Prostate gland (tissue), 2 donors: ENCODE measurements at regions not wholly inside any gene's neighbourhood (a gene's known extent, or its start where the extent isn't known, plus 50 kb on each side); places are given as distances from the start of the nearest gene placed in this dataset.

Experiments used
- DNase-seq: peaks from one replicate; pipeline ENCODE4 v3.0.0-alpha.2; 2019; ENCODE audit warnings: low spot score
- H3K27ac ChIP-seq, 2 donors: fragments of 200-600 bp; sonication (generic); 2 replicates each; pipeline ENCODE4 v1.5.1; 2017 to 2019
- H3K27me3 ChIP-seq: fragments of 200-600 bp; sonication (generic); replicated peaks from 2 replicates; pipeline ENCODE4 v1.5.1; 2019; ENCODE audit not compliant: insufficient read depth
- H3K36me3 ChIP-seq, 2 donors: fragments of 200-600 bp; sonication (generic); 1 replicate in 1 of 2; 2 replicates in 1 of 2; pipeline versions ENCODE4 v1.5.1 to v1.8.1; 2017 to 2019
- H3K4me1 ChIP-seq: fragments of 200-600 bp; sonication (generic); replicated peaks from 2 replicates; pipeline ENCODE4 v1.5.1; 2019
- H3K4me3 ChIP-seq, 2 donors: fragments of 200-600 bp; sonication (generic); 2 replicates each; pipeline ENCODE4 v1.5.1; 2017 to 2019
- H3K9me3 ChIP-seq: fragments of 200-600 bp; sonication (generic); 2 replicates; pipeline ENCODE4 v1.5.1; 2017
- CTCF ChIP-seq, 4 experiments: fragments of 200-600 bp in 2 of 4; fragments of 450-650 bp in 2 of 4; sonication (generic) in 2 of 4; IDR thresholded peaks; 1 replicate in 3 of 4; 2 replicates in 1 of 4; pipeline ENCODE4 v1.5.1; 2016 to 2019; ENCODE audit warnings: antibody characterized with exemption in 4 of 4, mild to moderate bottlenecking in 2 of 4, moderate library complexity in 2 of 4
- POLR2A ChIP-seq: fragments of 450-650 bp; IDR thresholded peaks from one replicate; pipeline ENCODE4 v1.6.1; 2016; ENCODE audit warnings: antibody characterized with exemption, mild to moderate bottlenecking
- POLR2AphosphoS5 ChIP-seq: sonication (generic); formaldehyde crosslinking; IDR thresholded peaks from one replicate; pipeline ENCODE4 v1.6.1; 2017; ENCODE audit warnings: antibody characterized with exemption
- WGBS: methylation state at CpG from one replicate; pipeline ENCODE4 v1.1.5; 2018; 5-methylcytosine and 5-hydroxymethylcytosine counted together
- intact Hi-C: fragments of 100-400 bp; cut with DNase I; formaldehyde crosslinking; loops from one replicate; pipeline ENCODE4 v1.14.2; 2022

GRCh38 chr5:101035425-101035824, 132.3 kb upstream of the ST8SIA4 start:
- 95% methylated on average over 3 of the region's 3 CpGs for WGBS
- Histone ChIP-seq H3K4me3 (no peak overlapping the region), H3K36me3 (no peaks in the 10 kb centered on the region), H3K27ac (no peak overlapping the region), H3K4me1 (no peaks in the 10 kb centered on the region), H3K27me3 (no peaks in the 10 kb centered on the region), H3K9me3 (no peaks in the 10 kb centered on the region)
- TF ChIP-seq CTCF (IDR thresholded peaks at IDR 0.05) (no peak), POLR2AphosphoS5 (no peak), POLR2A (no peak)
- DNase-seq: no peak
- intact Hi-C loops: no loop called here

GRCh38 chr5:101024299-101024698, 121.2 kb upstream of the ST8SIA4 start:
- no peak overlapping the region for H3K27ac ChIP-seq

GRCh38 chr5:101018299-101018698, 115.2 kb upstream of the ST8SIA4 start:
- Histone ChIP-seq H3K27me3 (no peaks in the 10 kb centered on the region), H3K4me1 (no peaks in the 10 kb centered on the region), H3K9me3 (no peaks in the 10 kb centered on the region), H3K4me3 (no peak overlapping the region), H3K27ac (no peak overlapping the region), H3K36me3 (no peaks in the 10 kb centered on the region)
- intact Hi-C loops: no loop called here
- no peak for DNase-seq
- TF ChIP-seq CTCF (IDR thresholded peaks at IDR 0.05) (no peak), POLR2AphosphoS5 (no peak), POLR2A (no peak)
- WGBS: 26% methylated on average over 1 of the region's 1 CpG

More at GRCh38 chr5:101024299-101024698, 121.2 kb upstream of the ST8SIA4 start:
- H3K4me3 ChIP-seq: no peak overlapping the region
- no peak for DNase-seq
- H3K27me3 ChIP-seq: no peaks in the 10 kb centered on the region
- intact Hi-C loops: no loop called here
- H3K9me3 ChIP-seq: no peaks in the 10 kb centered on the region
- WGBS: 81% methylated on average over 2 of the region's 2 CpGs
- no peaks in the 10 kb centered on the region for H3K36me3 ChIP-seq
- TF ChIP-seq POLR2AphosphoS5 (no peak), CTCF (IDR thresholded peaks at IDR 0.05) (no peak), POLR2A (no peak)
- H3K4me1 ChIP-seq: no peaks in the 10 kb centered on the region

- Histone ChIP-seq H3K36me3 (no peaks in the 10 kb centered on the region), H3K9me3 (no peaks in the 10 kb centered on the region), H3K4me3 (no peak overlapping the region), H3K4me1 (no peaks in the 10 kb centered on the region), H3K27ac (no peak overlapping the region), H3K27me3 (no peaks in the 10 kb centered on the region)
- intact Hi-C loops: no loop called here
- TF ChIP-seq POLR2AphosphoS5: no peak
- TF ChIP-seq CTCF (IDR thresholded peaks at IDR 0.05): no peak
- TF ChIP-seq POLR2A: no peak
- 64% methylated on average over 2 of the region's 2 CpGs for WGBS
- no peak for DNase-seq
Observed at GRCh38 chr5:101012880-101013279, 109.8 kb upstream of the ST8SIA4 start.

- Histone ChIP-seq H3K4me1 (no peaks in the 10 kb centered on the region), H3K27me3 (no peaks in the 10 kb centered on the region), H3K4me3 (no peak overlapping the region), H3K9me3 (no peaks in the 10 kb centered on the region), H3K36me3 (no peaks in the 10 kb centered on the region), H3K27ac (no peak overlapping the region)
- TF ChIP-seq POLR2A (no peak), CTCF (IDR thresholded peaks at IDR 0.05) (no peak), POLR2AphosphoS5 (no peak)
- WGBS: 76% methylated on average over 9 of the region's 9 CpGs
- no peak for DNase-seq
- intact Hi-C loops: no loop called here
Observed at GRCh38 chr5:101009758-101010519, 106.9 kb upstream of the ST8SIA4 start.
